HG03060 (cell line): ENCODE measurements at regions not wholly inside any gene's neighbourhood (a gene's known extent, or its start where the extent isn't known, plus 50 kb on each side); places are given as distances from the start of the nearest gene placed in this dataset.
"Not testable (repeated sequence)": the region's sequence is repeated elsewhere in the genome, so short reads cannot be mapped to it uniquely, and the experiment has no call there.

Source experiments
- ATAC-seq: cut with Tn5 transposase; IDR thresholded peaks from one replicate; pipeline ENCODE4 v1.9.1; 2021; ENCODE audit warnings: low read depth, moderate number of reproducible peaks; ENCODE audit not compliant: unreplicated experiment

- ATAC-seq: no peak
These were observed 99.3 kb upstream of the CTBP2 start for GRCh38 chr10:125259651-125260050.

GRCh38 chr10:125258676-125259075, 98.3 kb upstream of the CTBP2 start:
- no peak for ATAC-seq

DNA sequence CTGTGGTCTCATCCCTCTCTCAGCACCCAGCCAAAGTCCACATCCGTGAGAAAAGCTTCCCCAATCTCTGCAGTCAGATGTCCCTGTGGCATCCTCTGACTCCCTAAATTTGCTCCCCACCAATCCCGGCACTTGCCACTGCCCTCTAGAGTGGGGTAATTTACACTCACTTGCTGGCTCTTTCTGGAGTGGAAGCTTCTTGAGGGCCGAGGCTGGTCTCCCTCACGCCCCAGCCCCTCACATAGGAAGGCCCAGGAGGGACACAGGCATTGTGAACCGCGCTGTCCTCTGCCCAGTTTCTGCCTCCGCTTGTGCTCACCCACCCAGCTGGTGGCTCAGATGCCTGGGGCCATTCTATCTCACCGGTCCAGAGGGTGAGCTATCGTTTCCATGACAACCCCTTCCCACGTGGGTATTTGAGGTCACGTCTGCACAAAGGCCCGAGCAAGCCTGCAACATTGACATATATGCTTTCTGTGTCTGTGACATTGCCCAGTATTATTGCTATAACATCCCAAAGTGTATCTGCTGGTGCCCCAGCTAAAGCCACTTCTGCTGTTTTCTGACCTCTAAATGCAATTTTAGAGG, 97.3 kb upstream of the CTBP2 start:
- no peak for ATAC-seq

DNA sequence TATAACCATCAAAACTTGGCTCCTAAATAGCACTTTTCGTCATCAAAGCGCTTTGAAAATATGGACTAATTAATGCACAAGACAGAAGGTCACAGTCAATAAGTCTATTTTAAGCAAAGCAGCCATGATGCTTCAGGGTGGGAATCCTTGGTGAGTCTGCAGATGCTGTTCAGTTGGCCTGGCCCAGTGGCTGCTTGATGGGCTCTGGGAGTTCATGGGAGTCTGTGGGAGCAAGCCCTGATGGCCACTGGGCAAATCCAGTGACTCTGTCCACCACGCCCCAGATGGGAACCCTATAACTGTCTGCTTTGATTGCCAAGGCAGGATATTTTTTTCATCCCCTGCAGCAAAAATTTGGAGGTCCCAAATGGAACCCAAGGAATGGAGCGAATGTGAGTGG, 95.7 kb upstream of the CTBP2 start:
- ATAC-seq: no peak

- no peak for ATAC-seq
These were observed 92.6 kb upstream of the CTBP2 start for GRCh38 chr10:125252937-125253336.

DNA sequence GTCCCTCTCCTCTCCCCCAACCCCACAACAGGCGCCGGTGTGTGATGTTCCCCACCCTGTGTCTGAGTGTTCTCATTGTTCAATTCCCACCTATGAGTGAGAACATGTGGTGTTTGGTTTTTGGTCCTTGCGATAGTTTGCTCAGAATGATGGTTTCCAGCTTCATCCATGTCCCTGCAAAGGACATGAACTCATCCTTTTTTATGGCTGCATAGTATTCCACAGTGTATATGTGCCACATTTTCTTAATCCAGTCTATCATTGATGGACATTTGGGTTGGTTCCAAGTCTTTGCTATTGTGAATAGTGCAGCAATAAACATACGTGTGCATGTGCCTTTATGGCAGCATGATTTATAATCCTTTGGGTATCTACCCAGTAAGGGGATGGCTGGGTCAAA, 90.5 kb upstream of the CTBP2 start:
- not testable (repeated sequence) for ATAC-seq

- ATAC-seq: no peak
These were observed 89.6 kb upstream of the CTBP2 start for GRCh38 chr10:125249948-125250347.

- no peak for ATAC-seq
These were observed 88.1 kb upstream of the CTBP2 start for GRCh38 chr10:125248489-125248888.

DNA sequence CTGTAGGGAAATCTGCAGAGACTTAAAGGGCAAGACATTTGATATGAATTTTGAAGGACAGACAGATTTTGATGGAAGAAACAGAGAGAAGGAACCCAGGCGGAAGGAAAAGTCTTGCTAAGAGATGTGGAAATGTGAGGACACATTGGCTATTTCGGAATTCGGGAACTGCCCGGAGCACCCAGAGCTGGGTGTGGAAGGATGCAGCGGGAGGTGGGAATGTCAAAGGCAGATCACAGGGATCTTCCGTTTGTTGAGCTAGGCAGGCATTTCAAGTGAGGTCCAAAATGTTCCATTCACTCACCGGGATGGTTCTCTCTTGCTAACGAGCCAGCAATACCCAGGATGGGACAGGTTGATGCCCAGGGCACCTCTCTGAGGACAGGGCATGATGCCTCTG, 87.2 kb upstream of the CTBP2 start:
- ATAC-seq: no peak

DNA sequence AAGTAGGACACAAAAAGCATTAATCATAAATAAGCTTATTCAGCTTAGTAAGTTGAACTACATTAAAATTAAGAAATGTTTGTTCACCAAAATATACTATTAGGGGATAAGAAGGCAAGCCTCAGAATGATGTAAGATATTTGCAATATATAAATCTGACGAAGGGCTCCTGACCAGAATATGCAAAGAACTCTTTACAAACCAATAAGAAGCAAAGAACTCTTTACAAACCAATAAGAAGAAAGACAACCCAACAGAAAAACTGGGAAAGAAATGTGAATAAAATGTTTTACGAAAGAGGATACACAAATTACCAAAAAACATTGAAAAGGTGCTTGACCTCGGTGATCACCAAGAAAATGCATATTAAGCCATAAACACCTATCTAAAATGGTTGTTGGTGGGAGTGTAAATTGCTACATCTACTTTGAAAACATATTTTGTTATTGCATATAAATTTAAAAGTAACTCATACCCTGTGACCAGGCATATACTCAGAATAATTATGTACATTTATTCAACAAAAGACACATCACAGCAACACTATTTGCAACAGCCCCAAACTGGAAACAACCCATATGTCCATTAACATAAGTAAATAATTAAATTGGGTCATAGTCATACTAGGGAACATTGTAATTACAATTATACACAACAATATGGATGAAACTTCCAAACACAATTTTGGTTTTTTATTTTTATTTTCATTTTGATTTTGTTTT, 83.3 kb upstream of the CTBP2 start:
- ATAC-seq: no peak

DNA sequence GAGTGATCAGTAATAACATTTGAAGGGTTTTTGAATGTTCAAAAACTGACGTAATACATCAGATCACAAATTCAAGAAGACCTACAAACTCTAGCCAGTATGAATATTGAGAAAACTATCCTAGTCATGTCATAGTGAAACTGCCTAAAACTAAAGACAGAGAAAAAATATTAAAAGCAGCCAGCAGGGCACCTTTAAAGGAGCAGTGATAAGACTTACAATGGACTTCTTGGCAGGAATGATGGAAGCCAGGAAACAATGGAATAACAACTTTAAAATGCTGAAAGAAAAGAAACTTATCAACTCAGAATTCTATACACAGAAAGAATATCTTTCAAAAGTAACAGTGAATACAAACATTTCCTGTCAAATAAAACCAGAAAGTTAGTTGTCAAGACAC, 78.3 kb upstream of the CTBP2 start:
- ATAC-seq: no peak

DNA sequence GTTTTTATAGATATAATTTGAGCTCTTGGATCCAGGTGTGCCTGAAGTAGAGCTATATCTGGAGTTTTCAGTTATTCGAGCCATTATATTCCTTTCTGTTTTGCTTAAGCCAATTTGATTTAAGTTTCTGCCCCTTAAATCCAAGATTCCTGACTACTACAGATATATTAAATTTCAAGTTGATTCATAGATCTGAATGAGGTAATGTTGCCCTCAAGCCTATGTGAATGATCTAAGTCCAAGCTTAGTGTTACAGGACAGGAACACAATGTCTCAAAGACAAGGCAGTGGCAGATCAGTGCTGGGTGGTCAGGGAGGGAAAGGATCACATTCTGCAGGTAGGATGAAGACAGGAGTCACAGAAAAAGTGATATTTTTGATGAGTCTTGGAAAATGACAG, 75.7 kb upstream of the CTBP2 start:
- ATAC-seq: no peak

DNA sequence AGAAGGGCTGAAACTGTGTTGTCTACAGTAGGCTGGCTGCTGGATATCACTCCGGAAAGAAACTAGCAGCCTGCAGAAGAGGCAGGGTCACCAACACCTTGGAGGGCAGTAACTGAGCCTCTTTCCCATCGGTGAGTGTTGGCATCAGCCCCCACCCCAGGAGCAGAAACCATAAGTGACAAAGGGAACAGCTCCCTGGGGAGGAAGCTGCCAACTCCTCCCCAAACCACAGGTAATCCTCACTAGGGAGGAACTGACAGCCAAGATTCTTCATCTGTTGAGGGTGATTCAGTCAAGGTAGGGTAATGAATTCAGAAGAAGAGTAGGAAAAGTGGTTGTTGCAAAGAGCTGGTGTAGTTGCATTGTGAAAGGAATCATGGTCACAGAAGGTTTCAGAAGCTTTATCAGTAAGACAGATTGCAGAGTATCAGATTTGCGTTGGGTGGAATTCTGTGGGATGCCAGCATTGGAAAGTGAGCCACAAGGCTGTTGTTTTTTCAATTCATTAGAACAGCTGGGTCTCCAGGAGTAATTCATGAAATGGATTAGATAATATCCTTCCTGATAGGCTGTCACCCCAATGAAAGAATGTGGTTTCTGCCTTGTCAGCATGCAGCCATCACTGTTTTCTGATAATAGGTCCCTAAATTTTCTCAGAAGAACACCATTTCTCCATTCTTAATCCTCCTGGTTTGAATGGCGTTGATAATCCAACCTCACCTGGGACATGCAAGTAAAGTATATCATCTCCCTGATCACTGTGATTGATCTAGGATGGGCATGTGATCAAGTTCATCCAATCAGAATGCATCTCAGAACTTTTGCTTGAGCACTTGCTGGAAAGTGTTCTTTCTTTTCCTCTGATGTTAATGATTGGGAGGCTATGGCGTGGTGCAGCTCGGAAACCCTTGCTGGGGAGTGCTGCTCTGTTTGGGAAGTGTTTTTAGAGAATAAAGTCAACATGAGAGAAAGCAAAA, 75.0 kb upstream of the CTBP2 start:
- no peak for ATAC-seq

GRCh38 chr10:125234576-125234975, 74.2 kb upstream of the CTBP2 start:
- ATAC-seq: not testable (repeated sequence)

- ATAC-seq: no peak
These were observed 73.4 kb upstream of the CTBP2 start for GRCh38 chr10:125233726-125234125.

DNA sequence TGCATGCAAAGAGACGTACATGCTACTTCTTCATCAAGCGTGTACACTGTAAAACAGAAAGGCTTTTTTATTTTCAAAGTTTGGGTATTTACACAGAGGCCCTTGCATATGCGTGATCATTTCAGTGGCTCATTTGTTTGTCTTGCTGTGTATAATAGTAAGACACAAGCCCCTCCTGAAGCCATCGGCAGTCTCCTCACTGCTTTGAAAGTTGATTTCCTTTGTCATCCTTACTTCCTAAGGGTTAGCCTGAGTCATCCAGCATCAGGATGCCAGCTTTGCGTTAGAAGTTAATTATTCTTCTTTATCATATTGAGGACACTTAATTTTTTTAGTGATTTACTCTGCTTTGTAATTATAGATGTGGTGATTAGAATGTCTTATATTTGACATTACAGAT, 72.5 kb upstream of the CTBP2 start:
- ATAC-seq: no peak

GRCh38 chr10:125231813-125232475, 71.6 kb upstream of the CTBP2 start:
- no peak for ATAC-seq

DNA sequence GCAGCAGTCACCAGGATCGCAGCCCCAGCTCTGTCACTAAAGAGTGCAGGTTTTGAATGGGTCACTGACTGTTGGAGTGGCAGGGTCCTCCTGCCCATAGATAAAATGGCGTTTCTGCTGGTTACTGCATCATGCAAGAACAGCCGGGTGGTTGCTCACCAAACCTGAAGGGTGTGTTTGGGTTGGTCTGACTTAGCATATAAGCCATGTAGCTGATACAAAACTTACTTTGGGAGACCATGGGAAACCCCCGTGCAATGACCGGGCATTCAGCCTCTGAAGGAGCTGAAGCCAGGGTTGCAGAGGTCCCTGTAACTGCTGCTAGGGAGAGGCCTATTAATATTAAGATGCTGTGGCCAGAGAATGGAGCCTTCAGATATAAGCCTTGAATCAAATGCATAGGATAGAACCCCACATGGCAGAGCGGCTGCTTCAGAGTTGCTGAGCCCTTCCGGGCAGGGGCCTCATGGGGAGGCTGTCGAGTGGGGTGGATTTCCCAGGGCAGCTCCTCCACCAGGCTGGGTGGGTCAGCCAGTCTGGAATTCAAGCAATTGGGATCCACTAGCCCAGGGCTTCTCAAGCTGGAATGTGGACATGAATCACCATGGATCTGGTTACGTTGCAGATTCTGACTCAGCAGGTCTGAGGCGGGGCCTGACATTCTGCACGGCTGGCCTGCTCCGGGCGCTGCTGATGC, 70.9 kb upstream of the CTBP2 start:
- no peak for ATAC-seq

DNA sequence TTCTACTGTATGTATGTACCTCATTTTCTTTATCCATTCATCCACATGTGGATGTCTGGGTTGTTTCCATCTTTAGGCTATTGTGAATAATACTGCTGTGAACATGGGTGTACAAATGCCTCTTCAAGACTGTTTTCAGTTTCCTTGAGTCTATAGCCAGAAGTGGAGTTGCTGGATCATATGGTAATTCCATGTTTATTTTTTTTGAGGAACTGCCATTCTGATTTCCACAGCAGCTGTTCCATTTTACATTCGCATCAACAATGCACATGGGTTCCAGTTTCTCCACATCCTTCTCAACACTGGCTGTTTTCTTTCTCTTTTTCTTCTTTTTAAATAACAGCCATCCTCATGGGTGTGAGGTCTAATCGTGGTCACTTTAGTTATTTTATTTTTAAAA, 69.9 kb upstream of the CTBP2 start:
- ATAC-seq: no peak

GRCh38 chr10:125228245-125228940, 68.0 kb upstream of the CTBP2 start:
- not testable (repeated sequence) for ATAC-seq
